HG03342 (cell line): ENCODE measurements at regions not wholly inside any gene's neighbourhood (a gene's known extent, or its start where the extent isn't known, plus 50 kb on each side); places are given as distances from the start of the nearest gene placed in this dataset.

Experiments
- ATAC-seq: cut with Tn5 transposase; IDR thresholded peaks from one replicate; pipeline ENCODE4 v1.9.1; 2021; ENCODE audit warnings: mild to moderate bottlenecking, moderate library complexity; ENCODE audit not compliant: unreplicated experiment

GRCh38 chr7:25893436-25893835 lies 258.6 kb upstream of the NFE2L3 start:
- no peak for ATAC-seq

- peak; percentile 57 for ATAC-seq
Observed at GRCh38 chr7:25894002-25894901, 257.7 kb upstream of the NFE2L3 start.

- ATAC-seq: peak; percentile 54
Observed at GRCh38 chr7:25894902-25895791, 256.9 kb upstream of the NFE2L3 start.

GRCh38 chr7:25895792-25896171 lies 256.2 kb upstream of the NFE2L3 start:
- no peak for ATAC-seq

GRCh38 chr7:25897261-25897782 lies 254.7 kb upstream of the NFE2L3 start:
- no peak for ATAC-seq

- no peak for ATAC-seq
Observed at GRCh38 chr7:25900245-25900644, 251.8 kb upstream of the NFE2L3 start.

GRCh38 chr7:25900877-25901276 lies 251.1 kb upstream of the NFE2L3 start:
- no peak for ATAC-seq

- ATAC-seq: no peak
Observed at GRCh38 chr7:25901658-25902057, 250.3 kb upstream of the NFE2L3 start.

- no peak for ATAC-seq
Observed at GRCh38 chr7:25906003-25906402, 246.0 kb upstream of the NFE2L3 start.

- ATAC-seq: no peak
Observed at GRCh38 chr7:25906760-25907159, 245.2 kb upstream of the NFE2L3 start.

GRCh38 chr7:25907214-25907613 lies 244.8 kb upstream of the NFE2L3 start:
- no peak for ATAC-seq

GRCh38 chr7:25907731-25908130 lies 244.3 kb upstream of the NFE2L3 start:
- ATAC-seq: no peak

GRCh38 chr7:25908154-25908949 lies 243.6 kb upstream of the NFE2L3 start:
- ATAC-seq: no peak

GRCh38 chr7:25911738-25912607 lies 240.0 kb upstream of the NFE2L3 start:
- ATAC-seq: no peak

- ATAC-seq: no peak
Observed at GRCh38 chr7:25913598-25914224, 238.3 kb upstream of the NFE2L3 start.

- ATAC-seq: no peak
Observed at GRCh38 chr7:25918731-25919130, 233.3 kb upstream of the NFE2L3 start.

GRCh38 chr7:25922296-25922695 lies 229.7 kb upstream of the NFE2L3 start:
- no peak for ATAC-seq

- ATAC-seq: no peak
Observed at GRCh38 chr7:25923741-25924460, 228.1 kb upstream of the NFE2L3 start.

GRCh38 chr7:25926009-25926408 lies 226.0 kb upstream of the NFE2L3 start:
- ATAC-seq: no peak
